T follicular helper cell (primary cell): ENCODE measurements at regions not wholly inside any gene's neighbourhood (a gene's known extent, or its start where the extent isn't known, plus 50 kb on each side); places are given as distances from the start of the nearest gene placed in this dataset.

Experiments used
- DNase-seq: peaks from one replicate; pipeline ENCODE4 v3.0.0-alpha.2; 2020; ENCODE audit warnings: low read depth

DNA sequence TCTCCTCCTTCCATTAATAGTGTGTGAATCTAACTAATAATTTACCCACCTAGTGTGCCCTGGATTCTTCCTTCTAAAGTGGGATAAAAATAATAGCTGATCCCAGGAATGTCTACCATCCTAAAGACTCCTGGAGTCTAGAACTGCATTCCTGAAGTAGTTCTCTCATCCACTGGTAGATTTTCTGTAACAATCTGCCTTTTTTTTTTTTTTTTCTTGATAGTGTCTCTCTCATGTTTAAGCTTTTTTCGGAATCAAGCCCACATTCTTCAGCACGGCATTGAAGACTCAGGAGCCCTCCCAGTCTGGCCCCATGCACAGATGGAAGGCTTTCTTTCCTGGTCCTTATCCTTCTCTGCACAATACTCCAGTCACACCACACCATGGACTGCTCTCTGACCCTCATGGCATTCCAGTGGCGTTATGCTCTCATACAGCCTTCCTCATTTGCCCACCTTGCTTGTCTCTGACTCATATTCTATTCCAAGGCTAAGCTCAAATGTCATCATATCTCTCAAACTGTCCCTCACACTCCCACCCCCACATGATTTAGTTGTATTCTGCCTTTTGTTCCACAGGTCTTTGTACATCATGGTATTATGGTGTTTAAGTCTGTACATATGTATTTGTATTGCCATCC lies 68.7 kb upstream of the FRY start:
- DNase-seq, result no peak

DNA sequence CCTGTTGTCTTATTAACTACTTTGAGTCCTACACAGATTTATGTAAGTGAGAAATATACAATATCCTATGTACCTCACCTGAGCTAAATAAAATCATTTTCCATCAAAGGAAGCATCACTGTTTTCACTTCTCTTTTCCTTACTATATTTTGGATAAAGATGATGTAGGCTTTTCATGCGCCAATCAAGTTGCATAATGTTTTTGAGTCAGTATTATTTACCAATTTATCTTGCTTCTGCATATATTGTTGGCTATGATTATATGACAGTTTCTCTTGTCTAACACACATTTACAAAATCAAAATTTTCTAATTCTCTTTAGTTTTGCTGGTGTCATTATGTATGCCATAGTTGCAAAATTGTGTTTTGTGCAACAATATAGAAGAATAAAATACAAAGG lies 67.9 kb upstream of the FRY start:
- no peak for DNase-seq

DNA sequence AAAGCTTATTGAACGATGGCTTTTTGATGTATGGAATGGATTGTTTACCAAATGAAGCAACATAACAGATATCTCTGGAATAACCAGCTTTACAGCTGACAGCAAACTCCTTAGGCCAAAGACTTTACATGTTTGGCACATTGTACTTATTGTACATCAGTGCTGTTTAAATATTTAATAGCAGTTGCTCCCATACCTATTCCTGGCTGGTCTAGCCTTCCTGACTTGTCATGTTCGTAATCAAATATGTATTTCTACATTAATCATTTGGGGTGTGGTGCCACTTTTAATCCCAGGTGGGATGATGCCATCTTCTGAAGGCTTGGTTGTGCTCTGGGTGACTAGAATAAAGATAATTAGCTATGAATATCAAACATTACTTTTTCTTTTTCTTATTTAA lies 67.4 kb upstream of the FRY start:
- no peak for DNase-seq

DNA sequence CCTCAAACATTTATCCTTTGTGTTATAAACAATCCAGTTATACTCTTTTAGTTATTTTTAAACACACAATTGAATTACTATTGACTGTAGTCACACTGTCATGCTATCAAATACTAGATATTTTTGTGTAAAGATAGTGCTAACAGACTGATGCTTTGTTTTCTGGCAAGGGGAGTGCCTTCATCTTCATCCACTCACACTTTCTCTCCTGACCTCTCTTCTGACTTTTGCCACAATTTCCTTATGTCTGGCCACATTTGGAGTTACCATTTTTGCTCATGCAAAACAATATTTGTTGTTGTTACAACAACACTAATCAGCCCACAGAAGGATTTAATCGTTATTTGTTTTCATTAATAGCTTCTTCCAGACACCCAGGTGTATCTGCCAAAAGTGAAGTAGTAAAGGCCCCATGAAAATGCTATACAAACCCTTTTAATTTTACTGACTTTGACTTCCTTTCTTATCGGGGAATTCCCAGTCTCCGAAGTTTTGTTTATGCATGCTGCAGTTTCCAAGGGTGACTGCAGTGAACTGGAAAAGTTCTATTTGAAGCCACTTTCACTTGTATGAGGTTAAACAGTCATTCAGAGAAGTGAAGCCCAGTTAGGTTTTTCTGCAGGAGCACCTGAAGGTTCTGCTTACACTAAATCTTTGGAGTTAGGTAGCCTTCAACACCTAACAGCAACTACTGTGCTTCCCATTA lies 66.1 kb upstream of the FRY start:
- DNase-seq, result no peak

DNA sequence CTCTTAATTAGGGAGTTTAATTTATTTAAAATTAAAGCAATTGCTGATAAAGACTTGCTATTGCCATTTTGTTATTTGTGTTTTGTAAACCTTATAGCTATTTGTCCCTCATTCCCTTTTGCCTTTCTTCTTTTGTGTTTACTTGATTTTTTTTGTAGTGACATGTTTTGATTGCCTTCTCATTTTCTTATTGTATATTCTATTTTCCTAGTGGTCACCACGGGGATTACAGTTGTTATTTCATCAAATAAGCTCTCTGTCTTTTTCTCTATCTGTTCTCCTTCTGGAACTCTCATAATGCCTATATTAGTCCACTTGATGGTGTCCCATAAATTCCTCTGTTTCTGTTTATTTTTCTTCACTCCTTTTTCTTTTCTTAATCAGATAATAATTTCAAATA lies 64.4 kb upstream of the FRY start:
- no peak for DNase-seq

DNA sequence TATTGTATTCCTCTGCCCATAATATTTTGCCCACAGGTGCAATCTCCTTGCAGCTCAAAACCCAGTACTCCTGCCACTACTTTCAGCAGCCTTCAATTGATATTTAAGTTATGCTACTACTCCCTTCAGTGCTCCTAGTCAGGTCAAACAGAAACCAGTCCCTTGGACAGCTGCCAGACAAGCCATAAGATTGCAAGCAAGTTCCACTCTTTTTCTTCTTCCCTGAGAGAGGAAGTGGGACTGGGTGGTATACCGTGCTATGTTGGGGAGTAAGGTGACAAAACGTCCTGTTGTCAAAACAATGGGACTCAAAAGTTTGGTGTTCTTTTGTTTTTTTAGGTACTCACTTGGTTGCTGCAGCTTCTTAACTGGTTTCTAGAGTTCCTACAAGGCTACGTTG lies 63.1 kb upstream of the FRY start:
- no peak for DNase-seq

DNA sequence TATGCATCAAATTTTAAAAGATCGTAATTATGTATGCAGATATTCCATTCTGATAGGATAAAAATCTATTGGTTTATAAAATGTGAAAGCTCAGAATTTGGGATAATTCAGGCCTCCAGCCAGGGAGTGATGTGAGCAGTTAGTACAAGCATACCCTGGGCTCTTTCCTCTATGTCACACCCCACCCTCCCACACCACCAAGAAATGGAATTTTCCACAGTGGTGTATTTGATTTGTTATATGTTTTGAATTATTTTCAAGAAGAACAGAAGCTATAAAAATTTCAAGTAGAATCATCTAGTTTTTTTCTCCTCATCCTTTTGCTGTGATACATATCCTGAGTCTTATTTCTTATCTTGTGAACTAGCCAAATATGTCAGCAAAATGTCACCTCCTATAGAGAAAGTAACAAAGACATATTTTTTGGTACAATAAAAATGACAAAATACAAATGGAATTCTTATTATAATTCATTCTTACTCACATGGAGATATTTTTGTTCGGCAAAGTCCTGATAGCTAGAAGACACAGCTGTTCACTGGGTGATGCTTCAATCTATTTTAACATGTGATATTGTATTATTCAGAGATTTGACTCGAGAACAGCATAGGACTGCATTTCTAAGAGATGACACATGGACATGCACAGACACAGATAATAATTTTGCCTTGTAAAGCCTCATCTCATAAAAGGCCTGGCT lies 61.2 kb upstream of the FRY start:
- DNase-seq, result no peak

DNA sequence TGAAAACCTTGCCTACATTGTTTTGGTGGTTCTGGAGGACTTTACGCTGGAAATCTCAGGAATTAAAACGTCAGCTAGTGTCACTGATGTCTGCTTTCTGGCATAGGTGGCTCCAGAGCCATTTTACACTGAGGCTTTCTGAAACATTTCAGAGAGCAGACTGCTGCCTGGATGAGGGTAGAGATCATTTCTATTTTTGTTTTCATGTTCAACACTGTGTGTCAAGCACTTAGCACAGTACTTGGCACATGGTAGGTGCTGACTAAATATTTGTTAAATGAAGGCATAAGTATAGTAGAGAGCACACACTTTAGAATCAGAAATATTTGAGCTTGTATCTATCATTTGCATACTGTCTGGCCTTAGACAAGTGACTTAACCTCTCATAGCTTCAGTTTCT lies 59.1 kb upstream of the FRY start:
- DNase-seq, result no peak

DNA sequence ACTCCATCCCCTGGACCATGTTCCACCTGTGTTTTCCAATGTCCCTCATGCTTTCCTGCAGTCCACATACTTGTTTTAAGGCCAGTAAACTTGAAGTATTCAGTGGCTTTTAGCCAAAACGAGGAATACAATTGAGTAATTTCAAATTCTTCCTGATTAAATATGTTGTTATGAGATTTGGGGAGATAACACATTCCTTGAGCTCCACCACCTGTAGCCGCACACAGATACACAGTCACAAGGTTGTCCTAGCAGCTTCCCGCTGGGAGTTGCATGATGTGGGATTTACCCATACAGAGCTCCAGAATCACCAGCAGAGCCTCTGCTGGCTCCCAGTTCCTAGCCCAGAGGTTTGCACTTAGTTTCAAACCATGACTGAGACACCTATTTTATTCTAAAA lies 53.6 kb upstream of the FRY start:
- DNase-seq, result no peak

DNA sequence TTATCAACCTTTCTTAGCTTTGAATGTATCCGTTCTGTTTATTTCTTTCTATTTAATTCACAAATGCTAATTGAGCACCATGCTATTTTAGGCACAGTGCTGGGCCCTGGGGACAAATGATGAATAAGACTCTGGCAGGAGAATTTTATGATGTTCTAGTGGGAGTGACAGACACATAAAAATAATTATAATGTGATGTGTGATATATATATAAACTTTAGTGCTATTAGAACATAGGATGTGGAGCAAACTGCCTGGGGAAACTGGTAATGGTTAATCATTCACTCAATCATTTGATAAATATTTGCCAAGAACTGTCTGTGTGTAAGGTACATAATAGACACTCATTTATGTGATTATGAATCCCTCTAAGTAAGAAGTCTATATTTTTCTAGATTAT lies 50.7 kb upstream of the FRY start:
- no peak for DNase-seq
